MM.1S (cell line): ENCODE measurements at regions not wholly inside any gene's neighbourhood (a gene's known extent, or its start where the extent isn't known, plus 50 kb on each side); places are given as distances from the start of the nearest gene placed in this dataset.

Experiments used
- EZH2 ChIP-seq: fragments of 300-600 bp; sonication (generic); optimal IDR thresholded peaks from 2 replicates; pipeline ENCODE3; 2017; ENCODE audit warnings: low read depth, mild to moderate bottlenecking, antibody characterized with exemption, low read length, mixed read lengths
- EZH2phosphoT487 ChIP-seq: fragments of 300-600 bp; sonication (generic); IDR thresholded peaks from 2 replicates; pipeline ENCODE4 v1.6.1; 2018; ENCODE audit warnings: antibody characterized with exemption, low read length
- TF ChIP-seq, protein P1 (sequence below): fragments of 300-600 bp; sonication (generic); IDR thresholded peaks from 2 replicates; pipeline ENCODE4 v1.5.1; 2016; ENCODE audit warnings: antibody characterized with exemption, low read length, mixed read lengths

DNA sequence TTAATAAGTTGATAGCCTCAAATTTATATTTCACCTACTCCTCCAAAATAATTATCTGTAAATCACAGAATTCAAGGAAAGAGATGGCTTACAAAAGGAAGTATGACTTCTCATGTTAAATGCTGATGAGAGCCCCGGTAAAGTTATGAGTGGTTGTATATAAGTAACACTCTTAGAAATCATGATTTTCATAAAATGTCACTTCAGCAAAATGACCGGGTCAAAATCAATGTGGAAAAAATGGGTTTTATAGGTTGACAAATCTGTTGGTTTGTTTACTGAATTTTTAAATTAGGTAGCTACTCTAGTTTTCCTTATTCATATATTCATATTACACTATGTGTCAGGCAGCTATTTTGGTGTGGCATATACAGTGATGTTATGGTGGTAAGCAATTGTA, 1131.0 kb downstream of the TAF11L14 start:
- TF ChIP-seq, protein P1, sequence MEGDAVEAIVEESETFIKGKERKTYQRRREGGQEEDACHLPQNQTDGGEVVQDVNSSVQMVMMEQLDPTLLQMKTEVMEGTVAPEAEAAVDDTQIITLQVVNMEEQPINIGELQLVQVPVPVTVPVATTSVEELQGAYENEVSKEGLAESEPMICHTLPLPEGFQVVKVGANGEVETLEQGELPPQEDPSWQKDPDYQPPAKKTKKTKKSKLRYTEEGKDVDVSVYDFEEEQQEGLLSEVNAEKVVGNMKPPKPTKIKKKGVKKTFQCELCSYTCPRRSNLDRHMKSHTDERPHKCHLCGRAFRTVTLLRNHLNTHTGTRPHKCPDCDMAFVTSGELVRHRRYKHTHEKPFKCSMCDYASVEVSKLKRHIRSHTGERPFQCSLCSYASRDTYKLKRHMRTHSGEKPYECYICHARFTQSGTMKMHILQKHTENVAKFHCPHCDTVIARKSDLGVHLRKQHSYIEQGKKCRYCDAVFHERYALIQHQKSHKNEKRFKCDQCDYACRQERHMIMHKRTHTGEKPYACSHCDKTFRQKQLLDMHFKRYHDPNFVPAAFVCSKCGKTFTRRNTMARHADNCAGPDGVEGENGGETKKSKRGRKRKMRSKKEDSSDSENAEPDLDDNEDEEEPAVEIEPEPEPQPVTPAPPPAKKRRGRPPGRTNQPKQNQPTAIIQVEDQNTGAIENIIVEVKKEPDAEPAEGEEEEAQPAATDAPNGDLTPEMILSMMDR = no peak
- TF ChIP-seq EZH2 (no peak), EZH2phosphoT487 (no peak)
